HG03045 (cell line): ENCODE measurements at regions not wholly inside any gene's neighbourhood (a gene's known extent, or its start where the extent isn't known, plus 50 kb on each side); places are given as distances from the start of the nearest gene placed in this dataset.

Source experiments
- ATAC-seq: cut with Tn5 transposase; IDR thresholded peaks from one replicate; pipeline ENCODE4 v1.9.1; 2021; ENCODE audit warnings: mild to moderate bottlenecking, moderate library complexity; ENCODE audit not compliant: unreplicated experiment

DNA sequence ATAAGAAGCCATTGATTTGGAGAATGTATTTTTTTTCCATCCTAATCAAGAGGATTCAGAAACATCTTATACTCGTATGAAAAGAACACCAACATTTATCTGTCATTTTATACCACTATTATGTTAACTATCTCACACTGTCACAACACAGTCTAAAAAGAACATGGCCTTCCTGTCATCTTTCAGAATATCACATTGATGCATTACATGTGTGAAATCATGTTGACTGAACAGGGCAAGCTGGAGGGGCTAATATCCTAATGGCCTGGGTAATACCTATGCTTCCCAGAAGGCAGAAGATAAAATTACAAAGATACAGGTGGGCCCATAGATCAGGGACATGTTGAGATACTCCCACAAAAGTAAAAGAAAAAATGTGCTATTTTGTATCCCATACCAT lies 611.7 kb downstream of the STIM2 start:
- no peak for ATAC-seq

DNA sequence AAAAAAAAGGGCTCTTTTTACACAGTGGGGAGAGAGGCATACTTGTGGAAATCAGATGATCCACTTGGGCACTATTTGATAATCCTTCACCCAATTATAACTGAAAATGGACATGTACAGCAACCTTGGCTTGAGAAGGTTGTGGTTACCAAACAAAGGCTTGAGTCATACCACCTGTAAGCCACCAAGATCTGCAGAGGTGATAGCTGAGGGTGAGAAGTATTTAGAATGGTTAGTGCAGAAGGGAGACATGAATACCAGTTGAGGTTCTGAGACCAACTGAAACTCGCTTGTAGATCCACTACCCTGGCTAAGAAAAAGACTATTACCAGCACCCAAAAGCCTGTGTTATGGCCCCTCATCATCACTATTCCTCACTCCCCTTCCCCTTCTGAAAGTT lies 614.0 kb downstream of the STIM2 start:
- ATAC-seq = no peak

DNA sequence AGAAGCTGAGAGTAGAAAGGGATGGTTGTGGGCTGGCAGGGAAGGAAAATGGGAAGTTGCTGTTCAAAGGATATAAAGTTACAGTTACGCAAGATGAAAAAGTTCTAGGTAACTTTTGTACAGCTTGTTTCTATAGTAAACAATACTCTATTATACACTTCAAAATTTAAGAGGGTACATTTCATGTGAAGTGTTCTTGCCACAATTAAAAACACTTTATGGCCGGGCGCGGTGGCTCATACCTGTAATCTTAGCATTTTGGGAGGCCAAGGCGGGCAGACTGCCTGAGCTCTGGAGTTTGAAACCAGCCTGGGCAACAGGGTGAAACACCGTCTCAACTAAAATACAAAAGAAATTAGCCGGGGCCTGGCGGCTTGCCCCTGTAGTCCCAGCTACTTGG lies 623.6 kb downstream of the STIM2 start:
- no peak for ATAC-seq

DNA sequence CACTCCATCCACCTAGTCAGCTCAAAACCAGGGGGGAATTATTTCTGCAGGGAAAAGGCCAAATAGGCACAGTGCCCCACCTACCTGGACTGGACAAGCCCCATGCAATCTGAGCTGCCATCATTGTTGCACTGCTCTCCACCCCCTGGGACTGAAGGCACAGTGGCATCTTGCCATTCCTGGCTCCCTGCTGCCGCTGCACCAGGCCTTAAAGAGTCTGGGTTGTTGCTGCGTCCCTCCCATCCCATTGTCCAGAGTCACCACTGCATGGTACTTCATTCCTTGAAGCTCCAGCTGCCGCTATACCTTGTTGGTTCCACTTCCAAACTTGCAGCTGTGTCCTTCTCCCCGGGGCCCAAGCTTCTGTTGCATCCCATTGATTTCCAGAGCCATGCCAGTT lies 629.7 kb downstream of the STIM2 start:
- no peak for ATAC-seq

DNA sequence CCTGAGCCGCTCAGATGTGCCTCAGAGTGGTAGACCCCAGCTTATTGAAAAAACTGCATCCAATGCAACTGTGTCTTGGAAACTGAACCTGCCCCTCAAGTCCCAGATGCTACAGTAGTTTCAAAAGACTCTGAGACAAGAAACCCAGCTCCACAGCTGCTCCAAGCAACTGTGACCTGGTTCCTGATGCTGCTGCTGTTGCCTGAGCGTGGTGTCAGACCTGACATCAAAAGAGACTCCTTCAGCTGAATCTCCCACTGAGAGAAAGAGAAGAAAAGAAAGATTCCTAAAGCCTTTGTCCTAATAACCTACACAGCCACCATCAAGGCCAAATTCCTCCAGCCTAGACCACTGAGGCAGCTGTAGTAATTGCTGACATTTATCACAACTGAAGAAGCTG lies 630.1 kb downstream of the STIM2 start:
- ATAC-seq = no peak

DNA sequence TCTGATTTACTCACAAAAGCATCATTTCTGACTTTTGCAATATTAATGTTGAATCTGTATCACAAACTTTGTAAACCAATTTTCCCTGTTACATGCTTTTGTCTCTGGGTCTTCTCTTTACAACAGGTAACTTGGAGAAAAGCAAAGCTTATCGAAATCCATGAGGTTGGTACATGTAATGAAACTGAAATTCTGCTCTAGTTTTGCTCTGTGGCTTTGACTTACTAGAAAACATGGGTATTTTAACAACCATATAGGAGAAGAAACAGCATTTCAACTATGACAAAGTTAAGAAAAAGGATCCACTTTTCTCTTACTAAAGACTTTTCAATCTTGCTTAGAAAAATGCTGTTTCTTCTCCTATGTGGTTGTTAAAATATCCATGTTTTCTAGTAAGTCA lies 645.8 kb downstream of the STIM2 start:
- ATAC-seq = no peak

DNA sequence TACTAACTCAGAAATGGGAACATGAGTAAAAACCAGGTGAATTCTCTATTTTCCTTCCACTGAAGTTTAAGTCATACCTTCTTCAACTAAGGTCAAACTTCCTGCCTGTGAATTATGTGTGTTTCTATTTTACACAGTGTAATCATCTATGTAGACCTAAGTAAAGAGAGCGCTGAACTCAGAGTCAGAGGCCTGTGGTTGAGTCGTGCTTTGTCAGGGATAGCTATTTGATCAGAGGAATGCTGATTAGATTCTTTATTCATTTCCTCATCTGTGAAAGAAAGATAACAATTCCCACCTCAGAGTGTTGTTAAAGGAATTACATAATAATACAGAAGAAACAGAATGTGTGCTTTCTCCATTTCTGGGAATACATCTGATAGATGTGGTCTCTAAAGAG lies 654.1 kb downstream of the STIM2 start:
- no peak for ATAC-seq

DNA sequence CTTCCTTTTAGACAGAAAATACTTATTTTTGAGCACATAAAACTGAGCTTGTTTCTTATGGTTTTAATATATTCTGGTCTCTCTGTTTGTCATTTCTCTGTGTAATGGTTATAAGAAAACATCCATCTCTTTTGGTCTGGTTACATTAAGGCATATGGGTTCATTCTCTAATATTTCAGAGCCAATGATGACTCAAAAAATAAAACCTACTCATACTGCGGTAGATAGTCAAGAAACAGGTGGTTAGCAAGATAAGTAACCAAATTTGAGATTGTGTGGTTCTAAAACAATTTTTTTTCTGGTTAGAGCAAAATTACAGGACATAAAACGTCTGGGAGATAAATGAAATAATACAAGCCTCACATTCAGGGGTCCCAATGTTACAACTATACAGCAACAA lies 654.5 kb downstream of the STIM2 start:
- no peak for ATAC-seq

DNA sequence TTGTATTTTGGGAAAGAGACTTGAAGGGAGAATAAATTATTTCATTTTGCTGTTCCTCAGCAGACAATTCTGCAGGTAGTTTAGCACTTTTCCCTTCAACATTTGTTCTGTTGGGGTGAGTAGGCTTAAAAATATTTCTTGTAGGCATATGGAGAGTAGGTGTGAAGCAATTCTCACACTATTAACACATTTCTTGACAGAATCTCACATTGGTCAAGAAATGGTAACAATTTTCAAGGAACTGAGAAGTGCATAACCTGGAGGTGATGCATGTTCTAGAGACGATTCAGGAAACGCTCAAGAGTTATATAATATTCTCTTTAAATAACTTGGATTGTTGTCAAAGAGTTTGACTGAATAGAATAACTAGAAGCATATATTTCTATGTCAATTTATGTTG lies 658.2 kb downstream of the STIM2 start:
- ATAC-seq = no peak

DNA sequence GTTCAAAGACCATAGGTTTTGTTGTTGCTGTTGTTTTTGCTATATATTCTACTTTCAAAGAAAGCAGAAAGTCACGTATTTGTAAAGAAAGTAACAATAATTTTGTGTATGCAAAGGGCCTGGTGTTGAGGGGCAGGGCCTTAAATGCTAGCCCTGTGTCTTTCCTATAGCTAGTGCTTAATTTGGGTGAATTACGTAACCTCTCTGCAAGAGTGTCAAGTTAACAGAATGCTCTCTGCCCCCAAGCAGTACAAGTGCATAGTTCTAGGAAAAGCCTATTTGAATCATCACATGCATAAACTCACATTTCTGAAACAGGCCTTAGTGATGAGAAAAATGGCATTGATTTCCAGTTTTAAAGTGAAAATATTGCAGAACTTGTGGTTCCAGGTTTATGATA lies 663.6 kb downstream of the STIM2 start:
- ATAC-seq = no peak

DNA sequence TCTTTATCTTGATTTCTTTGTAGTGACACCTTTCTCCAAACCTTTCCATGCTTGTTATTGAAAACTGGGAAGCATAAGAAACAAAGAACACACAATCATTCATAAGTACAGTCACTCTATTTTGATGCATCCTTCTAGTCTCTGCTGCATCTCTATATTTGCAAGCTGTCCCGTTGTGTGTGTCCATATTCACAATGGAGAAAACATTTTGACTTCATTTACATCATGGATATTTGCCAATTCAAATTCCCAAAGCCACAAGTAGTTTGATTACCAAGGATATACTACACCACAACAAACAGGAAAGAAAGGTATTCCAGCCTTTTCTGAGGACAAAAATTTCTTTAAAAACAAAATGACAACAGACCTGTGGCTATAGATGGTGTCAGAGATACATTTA lies 673.8 kb downstream of the STIM2 start:
- no peak for ATAC-seq

DNA sequence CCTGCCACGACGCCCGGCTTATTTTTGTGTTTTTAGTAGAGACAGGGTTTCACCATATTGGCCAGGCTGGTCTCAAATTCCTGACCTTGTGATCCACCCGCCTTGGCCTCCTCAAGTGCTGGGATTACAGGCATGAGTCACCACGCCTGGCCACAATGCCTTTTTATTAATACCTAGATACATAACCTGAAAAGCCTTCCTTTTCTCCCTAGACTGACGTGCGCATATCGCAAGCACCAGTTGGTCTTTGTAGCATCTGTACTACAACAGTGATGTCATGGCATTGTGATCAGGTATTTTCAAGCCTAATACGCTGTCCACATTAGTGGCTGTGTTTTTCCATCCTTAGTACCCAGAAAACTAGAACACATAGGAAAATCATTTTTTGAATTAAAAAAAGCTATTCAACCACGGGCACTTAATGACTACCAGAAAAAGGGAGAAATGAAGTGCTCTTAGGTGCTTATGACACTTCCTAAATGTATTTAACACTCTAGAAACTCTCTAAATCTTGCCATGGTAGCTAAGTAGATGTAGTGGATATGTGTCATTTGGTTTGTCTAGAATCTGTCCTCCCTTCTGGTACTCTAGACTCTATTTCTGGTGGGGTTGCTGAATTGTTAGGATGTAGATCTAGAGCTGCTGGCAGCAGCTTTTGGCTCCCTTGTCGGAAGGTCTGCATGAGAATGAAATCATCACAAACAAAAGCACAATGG lies 707.8 kb downstream of the STIM2 start:
- ATAC-seq = no peak

DNA sequence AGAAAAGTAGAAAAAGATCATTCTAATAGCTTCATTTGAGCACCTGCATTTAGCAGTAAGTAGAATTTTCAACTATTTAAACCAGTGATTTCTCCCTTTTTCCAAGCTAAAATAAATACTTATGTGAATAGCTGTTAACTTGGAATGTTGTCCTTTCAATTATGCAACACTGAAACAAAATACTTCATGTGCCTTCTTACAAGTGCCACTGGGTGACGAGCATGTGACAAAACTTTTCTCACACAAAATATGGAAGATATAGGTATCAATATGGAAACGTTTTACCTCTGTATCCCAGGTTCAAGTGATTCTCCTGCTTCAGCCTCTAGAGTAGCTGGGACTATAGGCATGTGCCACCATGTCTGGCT lies 708.3 kb downstream of the STIM2 start:
- ATAC-seq = no peak

DNA sequence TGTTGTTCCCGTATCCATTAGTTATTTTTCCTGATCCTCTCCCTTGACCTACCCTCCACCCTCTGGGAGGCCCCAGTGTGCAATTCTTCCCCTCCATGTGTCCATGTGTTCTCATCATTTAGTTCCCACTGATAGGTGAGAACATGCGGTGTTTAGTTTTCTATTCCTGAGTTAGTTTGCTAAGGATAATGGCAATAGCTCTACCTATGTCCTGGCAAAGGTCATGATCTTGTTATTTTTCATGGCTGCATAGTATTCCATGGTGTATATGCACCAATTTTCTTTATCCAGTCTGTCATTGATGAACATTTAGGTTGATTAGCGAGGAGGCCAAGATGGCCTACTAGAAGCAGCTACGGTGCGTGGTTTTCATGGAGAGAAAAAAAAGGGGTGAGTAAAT lies 714.1 kb downstream of the STIM2 start:
- no peak for ATAC-seq

DNA sequence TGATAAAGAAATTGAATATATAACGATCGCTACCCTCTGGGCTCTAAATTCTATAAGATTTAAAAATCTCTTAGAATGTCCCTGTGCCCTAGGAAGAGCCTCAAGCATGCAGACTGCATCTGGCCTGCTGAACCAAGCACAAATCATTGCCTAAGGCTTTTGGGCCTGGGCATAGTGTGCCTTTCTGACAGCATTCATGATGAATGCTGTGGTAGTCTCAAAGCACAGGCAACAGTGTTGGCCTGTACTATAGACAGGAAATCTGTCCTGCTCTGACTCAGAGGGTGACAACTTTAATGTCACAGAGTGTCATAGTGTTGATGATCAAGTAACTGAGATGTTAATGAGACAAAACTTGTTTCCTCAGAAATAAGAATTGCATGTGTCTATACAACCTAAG lies 717.3 kb downstream of the STIM2 start:
- no peak for ATAC-seq

DNA sequence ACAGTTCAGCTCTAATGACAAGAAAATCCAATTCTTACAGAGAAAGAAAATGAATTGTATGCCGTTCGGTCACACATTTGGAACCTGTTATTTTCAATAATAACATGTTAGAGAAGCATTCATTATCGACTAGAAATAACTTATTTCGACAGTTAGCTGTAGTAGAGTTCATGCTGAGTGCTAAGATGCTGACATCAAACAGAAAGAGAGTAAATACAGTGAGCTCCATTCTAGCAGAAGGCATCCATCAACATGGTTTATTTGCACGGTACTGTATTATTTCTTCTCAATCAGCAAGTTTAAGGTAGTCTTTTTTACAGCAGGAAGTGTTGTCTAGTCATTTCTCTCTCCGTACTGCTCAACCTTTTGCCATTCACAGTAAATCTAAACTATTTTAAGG lies 732.1 kb downstream of the STIM2 start:
- no peak for ATAC-seq

DNA sequence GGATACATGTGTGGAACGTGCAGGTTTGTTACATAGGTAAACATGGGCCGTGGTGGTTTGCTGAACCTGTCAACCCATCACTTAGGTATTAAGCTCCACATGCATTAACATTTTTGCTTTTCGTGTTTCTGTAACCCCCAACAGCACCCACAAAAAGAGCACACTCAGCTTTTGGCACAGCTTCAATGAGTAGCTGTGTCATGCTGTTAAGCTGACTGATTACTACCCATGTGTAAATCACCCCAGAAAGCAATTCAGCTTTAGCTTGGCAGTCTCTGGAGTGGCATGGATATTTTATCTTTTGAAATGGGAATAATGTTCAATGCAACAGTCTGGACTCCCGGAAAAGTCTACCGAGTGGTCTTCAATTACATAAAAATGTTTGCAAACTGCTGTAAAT lies 734.3 kb downstream of the STIM2 start:
- no peak for ATAC-seq

DNA sequence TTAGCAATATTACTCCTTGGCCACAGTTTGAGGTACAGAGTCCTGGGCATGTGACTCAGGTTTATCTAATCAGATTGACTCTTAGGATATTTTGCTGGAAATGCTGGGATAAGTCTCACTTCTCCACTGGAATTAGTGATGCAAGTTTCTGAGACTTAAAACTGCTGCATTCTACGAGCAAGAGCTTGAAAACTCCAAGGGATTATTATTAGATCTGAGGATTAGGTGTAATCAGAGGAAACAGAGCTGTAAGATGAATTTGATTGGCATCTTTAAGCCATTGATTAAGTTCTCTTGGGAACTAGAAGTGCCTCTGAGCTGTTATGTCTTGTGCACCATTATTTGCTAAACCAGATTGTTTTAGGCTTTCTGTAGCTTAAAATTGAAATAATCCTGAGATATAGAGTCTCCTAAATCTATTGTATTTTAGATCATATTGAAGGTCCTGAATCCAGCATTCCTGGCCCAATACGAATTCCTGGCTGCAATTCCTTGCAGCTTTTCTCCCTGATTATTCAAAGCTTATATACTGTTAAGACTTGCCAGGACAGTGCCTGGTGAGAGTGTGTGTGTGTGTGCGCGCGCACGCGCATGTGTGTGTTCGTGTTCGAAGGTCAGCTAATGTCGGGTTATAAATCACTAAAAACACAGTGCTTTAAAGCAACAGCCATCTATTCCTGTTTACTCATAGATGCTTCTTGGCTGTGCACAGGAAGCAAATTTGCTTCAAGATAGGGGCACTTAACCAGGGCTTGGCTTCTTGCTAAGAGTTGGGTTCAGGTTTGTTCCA lies 735.1 kb downstream of the STIM2 start:
- no peak for ATAC-seq

DNA sequence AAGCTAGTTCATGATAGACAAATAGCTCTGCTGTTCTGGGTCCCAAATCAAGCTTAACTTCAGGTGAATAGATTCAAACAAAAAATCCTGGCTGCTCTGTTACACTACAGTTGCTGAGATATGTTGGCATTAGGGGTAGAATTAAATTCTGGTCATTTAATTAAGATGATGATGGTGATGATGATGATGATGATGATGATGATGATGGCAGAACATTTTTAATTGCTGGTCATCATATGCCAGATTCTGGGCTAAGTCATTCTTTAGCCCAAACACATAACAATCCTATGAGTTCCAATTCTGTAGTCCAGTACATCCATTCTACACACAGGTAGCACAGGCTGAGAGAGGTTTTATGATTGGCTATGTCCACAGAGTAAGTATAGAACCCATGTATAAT lies 741.5 kb downstream of the STIM2 start:
- ATAC-seq = no peak

DNA sequence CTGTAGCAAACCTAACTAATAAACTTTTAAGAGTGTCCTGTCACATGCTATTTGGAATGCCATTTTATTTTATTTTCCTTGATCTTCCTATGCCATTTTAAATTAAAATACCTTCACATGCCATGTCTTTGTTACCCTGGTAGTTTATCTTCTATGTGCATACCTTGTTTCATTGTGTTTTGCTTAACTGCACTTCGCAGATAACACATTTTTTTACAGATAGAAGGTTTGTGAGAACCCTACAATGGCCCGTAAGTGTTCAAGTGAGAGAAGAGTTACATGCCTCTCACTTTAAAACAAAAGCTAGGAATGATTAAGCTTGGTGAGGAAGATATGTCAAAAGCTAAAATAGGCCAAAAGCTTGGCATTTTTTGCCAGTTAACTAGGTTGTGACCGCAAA lies 744.1 kb downstream of the STIM2 start:
- no peak for ATAC-seq

DNA sequence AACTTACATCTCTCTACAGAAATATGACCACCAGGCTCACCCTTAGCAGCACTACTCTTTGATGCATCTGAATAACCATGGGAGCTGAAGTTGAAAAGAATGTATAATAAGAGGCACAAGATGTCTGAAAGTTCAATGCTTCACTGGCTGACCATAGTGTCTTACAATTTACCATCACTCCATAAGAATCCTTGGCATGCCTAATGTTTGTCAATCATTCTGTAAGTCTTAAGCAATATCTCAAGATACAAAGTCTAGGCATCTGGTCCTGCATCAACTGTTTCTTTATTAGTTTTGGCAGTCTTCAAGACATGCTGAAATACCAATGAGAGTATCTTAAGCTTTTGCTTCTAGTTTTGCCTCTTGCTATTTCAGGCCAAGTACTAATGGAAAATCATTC lies 755.5 kb downstream of the STIM2 start:
- no peak for ATAC-seq

DNA sequence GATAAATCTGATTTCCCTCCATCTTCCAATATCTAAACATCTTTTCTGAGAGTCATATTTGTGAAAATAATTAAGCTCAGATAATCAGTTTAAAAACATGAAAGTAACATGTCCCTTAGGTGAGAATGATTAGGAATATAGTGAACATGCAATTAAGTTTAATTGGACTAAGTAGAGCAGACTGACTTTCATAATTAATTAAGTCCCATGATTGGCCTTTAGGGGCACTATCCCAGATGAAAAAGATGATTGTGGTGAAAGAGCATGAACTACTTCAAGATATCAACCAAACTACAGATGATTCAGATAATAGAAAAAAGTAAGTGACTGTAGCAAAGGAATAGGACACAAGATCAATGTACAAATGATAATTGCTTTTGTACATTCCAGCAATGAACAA lies 758.8 kb downstream of the STIM2 start:
- ATAC-seq = no peak

DNA sequence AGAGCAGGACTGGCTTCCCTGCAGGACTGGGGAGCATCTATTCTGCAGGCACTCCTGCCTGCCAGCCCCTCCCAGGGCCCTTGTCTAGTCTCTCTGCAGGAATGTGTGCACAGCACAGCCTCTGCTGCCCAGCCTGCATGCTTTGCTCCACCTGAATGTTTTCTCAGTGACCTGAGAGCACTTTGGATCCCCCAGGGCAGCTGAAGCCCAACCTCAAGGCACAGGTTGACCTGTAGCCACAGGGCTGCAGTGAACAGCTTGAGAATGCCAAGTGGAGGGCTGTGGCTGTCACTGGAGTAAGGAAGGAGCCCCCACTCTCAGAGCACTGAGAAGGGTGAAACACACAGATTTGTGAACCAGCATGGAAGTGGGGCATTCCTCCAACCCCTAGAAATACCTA lies 760.2 kb downstream of the STIM2 start:
- no peak for ATAC-seq
